ENCODE measurements at regions not wholly inside any gene's neighbourhood (a gene's known extent, or its start where the extent isn't known, plus 50 kb on each side); places are given as distances from the start of the nearest gene placed in this dataset.

DNA sequence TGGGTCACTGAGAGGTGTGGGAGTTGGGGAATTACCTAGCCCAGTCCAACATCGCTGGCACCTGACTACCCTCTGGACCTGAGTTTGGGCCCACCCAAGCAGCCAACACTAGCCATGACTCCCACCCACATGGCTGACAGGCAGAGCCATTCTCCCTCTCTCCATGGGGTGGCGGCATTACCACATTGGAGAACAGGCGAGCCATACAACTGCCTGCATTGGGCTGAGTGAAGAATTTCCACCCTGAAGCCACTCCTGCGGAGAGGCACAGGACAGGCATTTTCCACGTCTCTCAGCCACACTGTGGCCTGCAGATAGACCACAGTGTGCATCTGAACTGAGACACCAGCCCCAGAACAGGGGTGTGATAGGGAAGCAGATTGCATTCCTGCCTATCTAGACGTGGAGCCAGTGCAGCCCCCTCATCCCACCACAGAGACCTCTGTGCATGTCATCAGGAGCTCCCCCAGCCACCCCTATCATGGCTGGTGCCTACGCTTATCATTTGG, 58.2 kb upstream of the ANTXRL start:
- Mint-ChIP-seq H3K9me3 (peaks cover 15% of the 10 kb centered on the region), H3K27ac (no peak overlapping the region), H3K36me3 (ENCODE audit: low read depth) (no peaks in the 10 kb centered on the region), H3K4me1 (no peaks in the 10 kb centered on the region), H3K4me3 (no peak overlapping the region), H3K27me3 (no peaks in the 10 kb centered on the region)
- ChIA-PET CTCF (no interaction called here), POLR2A (no interaction called here)
- intact Hi-C loops (cut with micrococcal nuclease) = loop anchor here (10.0 kb wide), 1 partner anchor 994 kb away; no protein-coding TSS in a partner anchor
- no peak for TF ChIP-seq CTCF (IDR thresholded peaks at IDR 0.05)
- DNase-seq (no peak), ATAC-seq (ENCODE audit: low read depth) (peak; percentile 72)

DNA sequence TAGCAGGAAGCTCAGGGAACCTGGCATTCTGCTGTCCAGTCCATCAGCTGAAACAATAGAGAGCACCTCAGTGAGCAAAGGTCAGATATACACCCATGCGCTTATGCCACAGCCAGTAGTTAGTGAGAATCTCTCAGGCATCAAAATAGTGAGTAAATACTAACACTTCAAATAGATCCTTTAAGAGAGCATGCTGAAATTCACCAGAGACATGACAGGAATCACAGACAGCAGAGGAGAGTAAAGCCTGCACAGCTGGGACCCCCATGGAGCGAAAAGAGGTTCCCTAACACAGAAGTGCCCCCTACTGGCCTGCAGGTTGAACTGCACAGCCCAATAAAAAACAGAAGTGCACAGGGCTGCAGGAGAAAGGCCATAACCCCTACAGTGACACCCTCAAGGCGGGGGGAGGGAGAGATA, 57.6 kb upstream of the ANTXRL start:
- DNase-seq (no peak), ATAC-seq (ENCODE audit: low read depth) (peak; percentile 41)
- no peak overlapping the region for H3K4me3 Mint-ChIP-seq
- no peaks in the 10 kb centered on the region for H3K4me1 Mint-ChIP-seq
- CTCF ChIA-PET = no interaction called here
- POLR2A ChIA-PET = no interaction called here
- intact Hi-C loops (cut with micrococcal nuclease) = loop anchor here (10.0 kb wide), 1 partner anchor 994 kb away; no protein-coding TSS in a partner anchor
- peaks cover 15% of the 10 kb centered on the region for H3K9me3 Mint-ChIP-seq
- no peaks in the 10 kb centered on the region for H3K36me3 Mint-ChIP-seq (ENCODE audit: low read depth)
- H3K27ac Mint-ChIP-seq = no peak overlapping the region
- no peaks in the 10 kb centered on the region for H3K27me3 Mint-ChIP-seq
- no peak for TF ChIP-seq CTCF (IDR thresholded peaks at IDR 0.05)

- Mint-ChIP-seq H3K36me3 (ENCODE audit: low read depth) (no peaks in the 10 kb centered on the region), H3K4me3 (no peak overlapping the region), H3K27ac (no peak overlapping the region), H3K4me1 (no peaks in the 10 kb centered on the region), H3K27me3 (no peaks in the 10 kb centered on the region), H3K9me3 (peaks cover 15% of the 10 kb centered on the region)
- ChIA-PET POLR2A (no interaction called here), CTCF (no interaction called here)
- intact Hi-C loops (cut with micrococcal nuclease) = no loop called here
- no peak for ATAC-seq (ENCODE audit: low read depth)
- DNase-seq = no peak
- no peak for TF ChIP-seq CTCF (IDR thresholded peaks at IDR 0.05)
Observed at GRCh38 chr10:46230615-46231014, 56.2 kb upstream of the ANTXRL start.

DNA sequence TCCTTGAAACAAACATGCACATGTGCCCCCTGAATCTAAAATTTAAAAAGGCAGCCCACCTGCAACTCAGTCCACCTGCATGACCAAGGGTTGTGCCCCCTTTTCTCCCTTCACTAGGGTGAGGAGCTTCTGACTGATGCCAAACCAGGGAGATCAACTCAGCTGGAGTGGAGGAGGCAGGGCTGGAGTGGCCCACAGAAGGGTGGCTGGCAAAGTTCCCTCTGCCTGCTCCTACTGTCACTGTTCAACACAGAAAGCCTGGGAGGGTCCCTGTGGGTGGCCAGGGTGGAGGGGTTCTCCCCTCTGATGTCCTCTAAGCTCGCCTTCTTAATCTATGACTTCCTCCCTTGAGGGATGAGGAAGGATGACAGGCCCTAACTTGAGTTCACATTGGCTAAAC, 55.7 kb upstream of the ANTXRL start:
- H3K27me3 Mint-ChIP-seq = no peaks in the 10 kb centered on the region
- no peak for ATAC-seq (ENCODE audit: low read depth)
- H3K4me3 Mint-ChIP-seq = no peak overlapping the region
- intact Hi-C loops (cut with micrococcal nuclease) = no loop called here
- no peak for DNase-seq
- H3K4me1 Mint-ChIP-seq = no peaks in the 10 kb centered on the region
- H3K27ac Mint-ChIP-seq = no peak overlapping the region
- no peak for TF ChIP-seq CTCF (IDR thresholded peaks at IDR 0.05)
- ChIA-PET CTCF (no interaction called here), POLR2A (no interaction called here)
- peaks cover 15% of the 10 kb centered on the region for H3K9me3 Mint-ChIP-seq
- no peaks in the 10 kb centered on the region for H3K36me3 Mint-ChIP-seq (ENCODE audit: low read depth)

- no peaks in the 10 kb centered on the region for H3K27me3 Mint-ChIP-seq
- H3K36me3 Mint-ChIP-seq (ENCODE audit: low read depth) = no peaks in the 10 kb centered on the region
- H3K27ac Mint-ChIP-seq = no peak overlapping the region
- ATAC-seq (ENCODE audit: low read depth) (no peak), DNase-seq (no peak)
- H3K4me1 Mint-ChIP-seq = no peaks in the 10 kb centered on the region
- H3K4me3 Mint-ChIP-seq = no peak overlapping the region
- intact Hi-C loops (cut with micrococcal nuclease) = no loop called here
- ChIA-PET POLR2A (no interaction called here), CTCF (no interaction called here)
- peaks cover 15% of the 10 kb centered on the region for H3K9me3 Mint-ChIP-seq
- no peak for TF ChIP-seq CTCF (IDR thresholded peaks at IDR 0.05)
Observed at GRCh38 chr10:46232084-46232483, 54.7 kb upstream of the ANTXRL start.
